HG03039 (cell line): ENCODE measurements at regions not wholly inside any gene's neighbourhood (a gene's known extent, or its start where the extent isn't known, plus 50 kb on each side); places are given as distances from the start of the nearest gene placed in this dataset.

Experiments
- ATAC-seq: cut with Tn5 transposase; IDR thresholded peaks from one replicate; pipeline ENCODE4 v1.9.1; 2021; ENCODE audit warnings: mild to moderate bottlenecking, moderate library complexity; ENCODE audit not compliant: unreplicated experiment

DNA sequence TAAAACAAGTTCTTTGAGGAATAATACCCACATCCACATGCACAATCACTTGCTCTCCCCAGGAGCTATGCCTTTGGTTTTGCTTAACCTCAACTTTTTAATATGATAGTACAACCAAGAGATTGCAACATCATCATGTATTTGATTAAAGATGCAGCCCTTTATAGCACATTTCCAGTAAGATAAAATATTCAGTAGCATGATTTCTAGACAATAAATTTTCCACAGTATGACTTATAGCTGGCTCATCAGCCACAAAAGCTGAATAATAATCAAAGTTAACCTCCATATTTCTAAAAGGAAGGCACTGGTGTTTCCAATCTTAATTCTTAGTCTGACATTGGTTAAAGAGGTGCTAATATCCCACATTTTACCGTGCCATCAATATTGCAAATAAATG lies 622.5 kb downstream of the TBL1XR1 start:
- ATAC-seq = no peak

DNA sequence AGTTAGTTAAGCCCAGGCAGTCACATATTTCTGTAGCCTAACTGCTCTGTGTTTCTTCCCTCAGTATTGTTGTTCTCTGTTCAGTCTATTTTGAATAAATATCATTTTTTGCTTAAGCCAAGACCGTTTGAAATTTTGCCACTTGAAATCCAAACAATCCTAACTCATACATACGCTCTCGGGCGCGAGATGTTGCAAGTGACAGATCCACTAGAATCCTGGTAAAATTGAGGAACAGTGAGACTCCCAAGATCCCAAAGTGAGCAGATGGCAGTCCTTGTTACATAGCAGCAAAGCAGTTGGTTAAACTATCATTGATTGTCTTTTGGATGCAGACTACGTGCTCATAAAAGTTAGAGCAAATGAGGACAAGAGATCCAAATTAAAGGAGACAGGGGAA lies 625.4 kb downstream of the TBL1XR1 start:
- ATAC-seq = no peak

DNA sequence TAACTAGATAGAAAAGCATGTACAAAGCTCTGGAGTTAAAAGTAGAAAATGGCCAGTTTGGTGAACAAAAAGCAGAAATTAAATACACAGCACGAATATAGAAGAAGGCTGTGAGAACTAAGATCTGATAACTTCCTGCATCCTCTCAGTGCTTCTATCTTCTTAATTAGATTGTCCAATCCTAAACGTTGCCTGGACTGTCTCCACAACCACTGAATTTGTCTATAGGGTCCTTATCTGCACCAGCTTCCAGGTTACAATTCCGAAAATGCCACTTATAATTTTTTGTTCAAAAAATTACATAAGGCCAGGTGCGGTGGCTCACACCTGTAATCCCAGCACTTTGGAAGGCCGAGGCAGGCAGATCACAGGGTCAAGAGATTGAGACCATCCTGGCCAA lies 626.3 kb downstream of the TBL1XR1 start:
- no peak for ATAC-seq

DNA sequence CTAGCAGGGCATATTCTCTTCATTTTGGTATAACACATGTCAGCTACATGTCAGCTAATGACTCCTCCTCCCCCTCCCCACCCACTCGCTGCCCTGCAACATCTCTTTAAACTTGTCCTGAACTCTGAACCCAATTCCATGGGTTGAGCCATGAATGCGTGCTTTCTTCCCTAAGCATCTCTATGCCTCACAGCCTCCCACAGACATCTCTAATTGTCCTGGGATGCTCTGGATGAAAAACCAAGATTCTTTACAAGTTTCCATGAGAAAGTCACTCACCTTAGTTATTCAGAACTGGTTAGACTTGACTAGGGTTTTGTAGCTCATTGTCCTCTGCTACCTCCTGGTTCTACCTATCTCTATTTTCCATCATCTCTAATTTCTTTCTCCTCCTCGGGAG lies 629.1 kb downstream of the TBL1XR1 start:
- ATAC-seq = no peak

DNA sequence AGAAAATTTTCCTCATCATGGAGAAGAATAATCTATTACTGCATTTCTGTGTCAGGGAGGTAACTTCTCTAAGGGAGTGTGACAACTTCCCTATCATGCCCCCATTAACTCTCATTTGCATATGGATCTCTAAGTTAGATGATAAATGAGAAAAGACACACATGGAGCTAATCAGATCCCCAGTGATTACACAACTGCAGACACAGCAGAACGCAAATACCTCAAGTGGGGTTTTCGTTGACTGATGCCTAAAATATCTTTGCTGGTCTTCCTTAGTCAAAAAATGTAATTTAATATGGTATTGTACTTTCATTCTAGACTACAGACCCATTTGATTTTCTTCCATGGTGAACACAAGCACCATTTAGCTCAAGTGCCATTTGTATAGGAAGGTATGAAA lies 630.5 kb downstream of the TBL1XR1 start:
- no peak for ATAC-seq

DNA sequence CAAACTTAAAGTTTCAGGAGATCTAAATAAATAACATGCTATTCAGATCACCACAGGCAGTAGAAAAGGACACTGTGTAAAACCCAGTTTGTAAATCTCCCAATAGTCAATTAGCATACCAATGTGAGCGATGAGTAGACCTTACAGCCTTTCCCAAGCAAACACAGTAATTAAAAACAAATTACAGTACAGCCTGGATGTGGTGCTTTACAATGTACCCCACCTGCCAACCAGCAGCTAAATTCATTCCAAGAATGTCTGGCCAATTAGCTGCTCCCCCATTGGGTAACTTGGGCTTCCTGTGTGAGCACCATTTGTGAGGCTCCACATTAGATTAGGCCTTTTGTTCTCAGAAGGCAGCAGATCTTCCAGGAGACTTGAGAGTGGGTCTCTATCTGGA lies 635.0 kb downstream of the TBL1XR1 start:
- ATAC-seq = no peak

- ATAC-seq = no peak
Observed at GRCh38 chr3:176561826-176562225, 635.5 kb downstream of the TBL1XR1 start.

GRCh38 chr3:176554791-176555654 lies 642.3 kb downstream of the TBL1XR1 start:
- ATAC-seq = no peak

- no peak for ATAC-seq
Observed at GRCh38 chr3:176554264-176554663, 643.0 kb downstream of the TBL1XR1 start.

DNA sequence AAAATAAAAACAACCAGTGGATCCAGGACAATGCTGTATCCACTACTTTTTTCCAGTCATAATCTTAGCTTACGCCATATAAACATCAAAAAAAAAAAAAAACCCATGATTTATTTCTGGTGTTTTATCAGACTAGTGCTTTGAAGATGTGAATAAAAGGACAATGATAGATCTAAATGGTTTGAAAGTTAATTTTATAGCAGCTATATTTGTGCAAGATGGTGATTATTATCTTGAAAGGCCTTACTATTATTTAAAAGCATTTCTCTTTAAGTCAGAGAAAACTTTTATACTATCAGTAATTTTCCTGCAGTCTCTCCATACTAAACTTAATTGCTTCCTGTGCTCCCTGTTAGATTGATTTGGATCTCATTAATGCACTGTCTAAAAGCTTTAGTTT lies 670.3 kb downstream of the TBL1XR1 start:
- no peak for ATAC-seq

GRCh38 chr3:176526225-176526624 lies 671.1 kb downstream of the TBL1XR1 start:
- ATAC-seq = no peak

DNA sequence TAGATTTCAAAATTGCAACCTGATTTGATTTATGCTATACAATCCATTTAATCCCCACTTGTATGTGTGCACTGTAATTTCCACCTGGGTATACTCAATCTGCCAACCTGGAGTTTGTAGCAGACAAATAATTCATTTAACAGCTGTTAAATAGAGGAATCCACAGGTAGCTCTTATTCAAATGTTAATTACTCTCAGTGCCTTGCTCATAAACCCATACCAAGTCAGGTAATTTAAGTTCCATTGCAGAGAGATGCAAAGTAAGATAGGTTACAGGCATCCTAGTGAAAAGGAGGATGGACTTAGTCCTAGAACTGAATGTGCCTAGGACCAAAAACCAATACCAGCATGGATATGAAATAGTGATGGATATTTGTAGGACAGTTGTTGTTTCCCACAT lies 674.2 kb downstream of the TBL1XR1 start:
- ATAC-seq = no peak

- ATAC-seq = no peak
Observed at GRCh38 chr3:176522436-176522835, 674.8 kb downstream of the TBL1XR1 start.

DNA sequence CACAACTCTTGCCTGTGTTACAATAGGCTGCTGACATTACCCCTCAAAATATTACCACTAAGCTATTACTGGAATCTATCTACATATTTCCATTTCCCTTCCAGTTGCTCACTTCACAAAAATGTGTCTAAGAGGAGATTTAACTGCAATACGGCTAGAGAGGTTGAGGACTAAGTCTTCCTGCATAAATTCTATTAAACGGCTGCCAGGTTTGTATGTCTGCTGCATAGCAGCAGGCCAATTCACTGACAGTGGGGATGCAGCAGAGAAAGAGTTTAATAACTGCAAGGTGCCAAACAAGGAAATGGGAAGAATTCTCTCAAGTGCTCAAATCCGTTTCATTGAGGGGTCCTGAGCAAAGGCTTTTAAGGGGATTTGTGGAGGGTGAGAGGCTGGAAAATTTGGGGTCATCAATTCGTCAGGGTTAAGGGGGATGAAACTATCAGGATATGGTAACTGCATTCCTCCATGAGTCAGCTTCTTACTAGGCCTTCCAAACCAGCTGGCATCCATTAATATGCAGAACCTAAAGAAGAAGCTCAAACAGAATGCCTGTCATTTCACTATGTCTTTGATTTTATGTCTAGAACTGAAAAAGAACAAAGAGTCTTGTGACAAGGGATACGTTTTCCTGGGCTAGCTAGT lies 675.6 kb downstream of the TBL1XR1 start:
- no peak for ATAC-seq

- ATAC-seq = no peak
Observed at GRCh38 chr3:176514297-176514696, 683.0 kb downstream of the TBL1XR1 start.

DNA sequence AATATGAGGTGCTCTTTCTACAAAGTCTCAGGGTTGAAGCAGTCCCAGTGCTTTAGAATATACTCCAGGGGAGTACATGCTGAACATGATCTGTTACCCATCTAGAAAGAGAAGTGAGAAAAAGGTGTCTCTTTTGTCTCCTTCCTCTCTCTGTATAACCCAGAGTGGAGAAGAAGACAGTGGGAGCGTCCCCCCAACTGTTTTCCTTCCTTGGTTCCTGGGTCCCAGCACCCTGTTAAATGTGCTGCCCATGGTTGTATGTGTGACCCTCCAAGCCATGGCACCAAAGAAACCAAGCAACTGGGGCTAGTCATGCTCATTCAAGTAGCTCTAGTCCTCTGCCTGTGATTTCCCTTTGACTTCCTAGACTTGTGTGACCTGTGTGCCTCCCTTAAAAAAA lies 683.7 kb downstream of the TBL1XR1 start:
- ATAC-seq = no peak

DNA sequence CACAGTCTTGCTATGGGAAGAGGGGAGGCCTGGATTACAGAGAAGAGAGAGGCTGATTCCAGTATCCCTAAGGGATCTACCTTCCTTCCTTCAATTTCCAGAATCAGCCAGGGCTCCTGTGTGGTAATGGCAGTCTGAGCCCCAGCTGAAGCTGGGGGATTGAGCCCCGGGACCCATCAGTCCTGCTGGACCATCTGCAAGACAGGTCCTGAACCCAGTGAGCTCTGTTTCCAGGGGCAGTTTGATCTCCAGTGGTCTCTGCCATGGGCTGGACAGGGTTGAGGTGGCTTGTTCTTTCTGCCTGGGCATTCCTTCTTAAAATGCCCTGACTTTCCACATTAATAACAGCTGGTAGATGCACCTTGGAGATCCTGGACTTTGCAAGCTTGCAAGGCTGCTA lies 685.2 kb downstream of the TBL1XR1 start:
- ATAC-seq = no peak

- no peak for ATAC-seq
Observed at GRCh38 chr3:176510097-176510496, 687.2 kb downstream of the TBL1XR1 start.

- no peak for ATAC-seq
Observed at GRCh38 chr3:176505878-176506621, 691.2 kb downstream of the TBL1XR1 start.

- ATAC-seq = no peak
Observed at GRCh38 chr3:176491084-176491483, 706.2 kb downstream of the TBL1XR1 start.

DNA sequence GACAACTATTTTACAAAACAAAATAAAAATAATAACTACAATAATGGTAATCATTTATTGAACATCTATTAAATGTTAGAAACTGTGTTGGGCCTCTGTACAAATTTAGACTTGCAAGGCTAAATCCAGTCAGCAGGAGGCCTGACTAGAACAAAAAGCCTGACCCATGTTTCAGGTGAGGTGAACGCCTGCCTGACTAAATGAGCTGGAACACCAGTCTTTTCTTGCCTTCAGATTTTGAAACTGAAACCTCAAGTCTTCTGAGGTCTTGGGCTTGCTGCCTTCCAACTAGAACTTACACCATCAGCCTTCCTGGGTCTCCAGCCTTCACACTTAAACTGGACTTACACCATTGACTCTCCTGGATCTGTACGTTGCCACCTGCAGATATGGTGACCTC lies 706.9 kb downstream of the TBL1XR1 start:
- ATAC-seq = no peak

- no peak for ATAC-seq
Observed at GRCh38 chr3:176479248-176479647, 718.0 kb downstream of the TBL1XR1 start.
